PC-9 (cell line): ENCODE measurements at regions not wholly inside any gene's neighbourhood (a gene's known extent, or its start where the extent isn't known, plus 50 kb on each side); places are given as distances from the start of the nearest gene placed in this dataset.

Source experiments
- EZH2 ChIP-seq: fragments of 200-600 bp; sonication (generic); IDR thresholded peaks from 2 replicates; pipeline ENCODE4 v1.8.0; 2017; ENCODE audit warnings: antibody characterized with exemption, low read depth
- TF ChIP-seq, protein P1 (sequence below): fragments of 200-600 bp; sonication (generic); conservative IDR thresholded peaks from 2 replicates; pipeline ENCODE4 v1.6.1; 2017; ENCODE audit warnings: mixed run types, antibody characterized with exemption, mild to moderate bottlenecking, moderate library complexity

DNA sequence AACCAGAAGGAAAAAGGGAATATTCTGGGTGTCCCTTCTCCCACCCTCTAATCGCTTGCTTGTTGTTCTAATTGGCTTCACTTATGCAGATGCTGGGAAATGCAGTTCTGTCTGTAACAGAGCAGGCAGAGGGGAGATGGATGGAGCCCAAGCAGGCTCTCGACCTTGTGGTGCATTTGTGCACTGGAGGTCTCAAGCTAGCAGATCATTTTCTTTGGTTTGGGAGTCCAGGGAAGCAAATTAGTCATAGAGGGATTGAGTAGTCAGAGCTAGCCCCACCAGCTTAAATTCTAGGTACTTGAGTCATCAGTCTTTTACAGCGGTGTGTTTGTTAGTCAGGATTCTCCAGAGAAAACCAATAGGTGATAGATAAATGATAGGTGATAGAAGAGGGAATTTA is 234.7 kb upstream of the ECI2 start:
- TF ChIP-seq, protein P1, sequence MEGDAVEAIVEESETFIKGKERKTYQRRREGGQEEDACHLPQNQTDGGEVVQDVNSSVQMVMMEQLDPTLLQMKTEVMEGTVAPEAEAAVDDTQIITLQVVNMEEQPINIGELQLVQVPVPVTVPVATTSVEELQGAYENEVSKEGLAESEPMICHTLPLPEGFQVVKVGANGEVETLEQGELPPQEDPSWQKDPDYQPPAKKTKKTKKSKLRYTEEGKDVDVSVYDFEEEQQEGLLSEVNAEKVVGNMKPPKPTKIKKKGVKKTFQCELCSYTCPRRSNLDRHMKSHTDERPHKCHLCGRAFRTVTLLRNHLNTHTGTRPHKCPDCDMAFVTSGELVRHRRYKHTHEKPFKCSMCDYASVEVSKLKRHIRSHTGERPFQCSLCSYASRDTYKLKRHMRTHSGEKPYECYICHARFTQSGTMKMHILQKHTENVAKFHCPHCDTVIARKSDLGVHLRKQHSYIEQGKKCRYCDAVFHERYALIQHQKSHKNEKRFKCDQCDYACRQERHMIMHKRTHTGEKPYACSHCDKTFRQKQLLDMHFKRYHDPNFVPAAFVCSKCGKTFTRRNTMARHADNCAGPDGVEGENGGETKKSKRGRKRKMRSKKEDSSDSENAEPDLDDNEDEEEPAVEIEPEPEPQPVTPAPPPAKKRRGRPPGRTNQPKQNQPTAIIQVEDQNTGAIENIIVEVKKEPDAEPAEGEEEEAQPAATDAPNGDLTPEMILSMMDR, result no peak
- TF ChIP-seq EZH2, result no peak
